ENCODE measurements at regions not wholly inside any gene's neighbourhood (a gene's known extent, or its start where the extent isn't known, plus 50 kb on each side); places are given as distances from the start of the nearest gene placed in this dataset.

DNA sequence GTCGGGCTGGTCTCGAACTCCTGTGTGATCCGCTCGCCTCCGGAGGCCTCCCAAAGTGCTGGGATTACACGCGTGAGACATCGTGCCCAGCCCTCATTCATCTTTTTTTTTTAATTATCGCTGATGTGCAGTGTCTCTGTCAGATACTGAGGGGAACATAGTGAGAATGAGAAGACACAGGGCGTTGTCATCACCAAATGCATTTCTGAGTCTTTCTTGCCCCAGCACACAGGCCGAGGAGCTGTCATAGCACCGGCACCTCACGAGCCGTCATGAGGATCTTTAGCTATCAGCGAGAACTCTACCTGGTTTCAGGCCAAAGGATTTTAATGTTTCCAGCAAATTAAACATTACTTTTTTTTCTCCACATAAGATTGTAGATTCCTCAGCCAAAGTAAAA lies 548.0 kb upstream of the SOX11 start:
- 52% methylated on average over 15 of the region's 15 CpGs for WGBS (ENCODE audit: low lambda C conversion rate)

More for the DNA sequence above, 548.0 kb upstream of the SOX11 start:
- DNase-seq (ENCODE audit: low spot score) (no peak), FAIRE-seq (no peak), ATAC-seq (no peak)
- no peak for TF ChIP-seq RFX1 (IDR thresholded peaks at IDR 0.05)
- TF ChIP-seq SMAD3 (CRISPR knock-in tag; IDR thresholded peaks at IDR 0.05), result no peak
- TF ChIP-seq TBP (CRISPR knock-in tag; IDR thresholded peaks at IDR 0.05), result no peak
- TF ChIP-seq SATB2 (CRISPR knock-in tag; IDR thresholded peaks at IDR 0.05), result no peak
- TF ChIP-seq MAZ (IDR thresholded peaks at IDR 0.05; ENCODE audit: borderline replicate concordance, low read depth, low read length), result no peak
- TF ChIP-seq MAZ (CRISPR knock-in tag; IDR thresholded peaks at IDR 0.05; ENCODE audit: low read depth), result no peak
- TF ChIP-seq ZKSCAN8 (CRISPR knock-in tag; IDR thresholded peaks at IDR 0.05; ENCODE audit: borderline replicate concordance), result no peak
- TF ChIP-seq, protein P1, sequence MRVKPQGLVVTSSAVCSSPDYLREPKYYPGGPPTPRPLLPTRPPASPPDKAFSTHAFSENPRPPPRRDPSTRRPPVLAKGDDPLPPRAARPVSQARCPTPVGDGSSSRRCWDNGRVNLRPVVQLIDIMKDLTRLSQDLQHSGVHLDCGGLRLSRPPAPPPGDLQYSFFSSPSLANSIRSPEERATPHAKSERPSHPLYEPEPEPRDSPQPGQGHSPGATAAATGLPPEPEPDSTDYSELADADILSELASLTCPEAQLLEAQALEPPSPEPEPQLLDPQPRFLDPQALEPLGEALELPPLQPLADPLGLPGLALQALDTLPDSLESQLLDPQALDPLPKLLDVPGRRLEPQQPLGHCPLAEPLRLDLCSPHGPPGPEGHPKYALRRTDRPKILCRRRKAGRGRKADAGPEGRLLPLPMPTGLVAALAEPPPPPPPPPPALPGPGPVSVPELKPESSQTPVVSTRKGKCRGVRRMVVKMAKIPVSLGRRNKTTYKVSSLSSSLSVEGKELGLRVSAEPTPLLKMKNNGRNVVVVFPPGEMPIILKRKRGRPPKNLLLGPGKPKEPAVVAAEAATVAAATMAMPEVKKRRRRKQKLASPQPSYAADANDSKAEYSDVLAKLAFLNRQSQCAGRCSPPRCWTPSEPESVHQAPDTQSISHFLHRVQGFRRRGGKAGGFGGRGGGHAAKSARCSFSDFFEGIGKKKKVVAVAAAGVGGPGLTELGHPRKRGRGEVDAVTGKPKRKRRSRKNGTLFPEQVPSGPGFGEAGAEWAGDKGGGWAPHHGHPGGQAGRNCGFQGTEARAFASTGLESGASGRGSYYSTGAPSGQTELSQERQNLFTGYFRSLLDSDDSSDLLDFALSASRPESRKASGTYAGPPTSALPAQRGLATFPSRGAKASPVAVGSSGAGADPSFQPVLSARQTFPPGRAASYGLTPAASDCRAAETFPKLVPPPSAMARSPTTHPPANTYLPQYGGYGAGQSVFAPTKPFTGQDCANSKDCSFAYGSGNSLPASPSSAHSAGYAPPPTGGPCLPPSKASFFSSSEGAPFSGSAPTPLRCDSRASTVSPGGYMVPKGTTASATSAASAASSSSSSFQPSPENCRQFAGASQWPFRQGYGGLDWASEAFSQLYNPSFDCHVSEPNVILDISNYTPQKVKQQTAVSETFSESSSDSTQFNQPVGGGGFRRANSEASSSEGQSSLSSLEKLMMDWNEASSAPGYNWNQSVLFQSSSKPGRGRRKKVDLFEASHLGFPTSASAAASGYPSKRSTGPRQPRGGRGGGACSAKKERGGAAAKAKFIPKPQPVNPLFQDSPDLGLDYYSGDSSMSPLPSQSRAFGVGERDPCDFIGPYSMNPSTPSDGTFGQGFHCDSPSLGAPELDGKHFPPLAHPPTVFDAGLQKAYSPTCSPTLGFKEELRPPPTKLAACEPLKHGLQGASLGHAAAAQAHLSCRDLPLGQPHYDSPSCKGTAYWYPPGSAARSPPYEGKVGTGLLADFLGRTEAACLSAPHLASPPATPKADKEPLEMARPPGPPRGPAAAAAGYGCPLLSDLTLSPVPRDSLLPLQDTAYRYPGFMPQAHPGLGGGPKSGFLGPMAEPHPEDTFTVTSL (CRISPR knock-in tag; IDR thresholded peaks at IDR 0.05; ENCODE audit: borderline replicate concordance), result no peak
- TF ChIP-seq PAF1 (CRISPR knock-in tag; IDR thresholded peaks at IDR 0.05), result no peak
- TF ChIP-seq ATF7 (IDR thresholded peaks at IDR 0.05), result no peak
- no peak for TF ChIP-seq ATF7 (CRISPR knock-in tag; IDR thresholded peaks at IDR 0.05)
- no peak for TF ChIP-seq BCL6 (CRISPR knock-in tag; IDR thresholded peaks at IDR 0.05)
- TF ChIP-seq ZBTB3 (CRISPR knock-in tag; IDR thresholded peaks at IDR 0.05; ENCODE audit: borderline replicate concordance, low read depth), result no peak
- no peak for TF ChIP-seq ZNF143 (CRISPR knock-in tag; IDR thresholded peaks at IDR 0.05)
- Histone ChIP-seq H2AFZ (ENCODE audit: low read length) (no peak overlapping the region), H3K27ac (ENCODE audit: extremely low read length, insufficient read depth, low read length) (no peak overlapping the region), H3K36me3 (replicated peaks in 1 of 2; ENCODE audit: control insufficient read depth in 1 of 2, insufficient read depth in 2 of 2, low read length in 2 of 2) (no peaks in the 10 kb centered on the region), H4K20me1 (ENCODE audit: insufficient read depth, low read length) (no peaks in the 10 kb centered on the region), H3K9me3 (ENCODE audit: low read length) (peaks cover 86% of the 10 kb centered on the region), H3K4me2 (ENCODE audit: low read depth, low read length) (no peak overlapping the region), H3K27me3 (ENCODE audit: control insufficient read depth in 1 of 2, insufficient read depth in 2 of 2, low read length in 2 of 2) (no peaks in the 10 kb centered on the region), H3K9ac (ENCODE audit: insufficient read depth, low read depth, low read length) (no peak overlapping the region), H3K4me1 (ENCODE audit: insufficient read depth, low read length) (no peaks in the 10 kb centered on the region), H3K79me2 (ENCODE audit: insufficient read depth, low read length) (no peaks in the 10 kb centered on the region), H3K4me3 (replicated peaks in 1 of 3; ENCODE audit: insufficient read depth in 1 of 3, low read depth in 2 of 3, low read length in 3 of 3) (no peak overlapping the region)
- no TSS peak for BruUV-seq (replicated peaks)
- intact Hi-C loops (cut with micrococcal nuclease; ENCODE audit: unreplicated experiment), result no loop called here
- CTCF ChIA-PET (ENCODE audit: low intra/inter-chr PET ratio, low total read pairs), result no interaction called here
- in situ Hi-C loops (cut with HindIII; ENCODE audit: extremely low pct_ligation_motif_present, low pct_unique_long_range_greater_than_20kb), result no loop called here
- POLR2A ChIA-PET, result no interaction called here
